C4-2B (cell line): ENCODE measurements at regions not wholly inside any gene's neighbourhood (a gene's known extent, or its start where the extent isn't known, plus 50 kb on each side); places are given as distances from the start of the nearest gene placed in this dataset.
A peak's percentile ranks its signal among the peaks of the same experiment; 100 is the strongest.

Source experiments
- CTCF ChIP-seq: fragments of 450-650 bp; conservative IDR thresholded peaks from 2 replicates; pipeline ENCODE4 v1.5.1; 2017; ENCODE audit warnings: mild to moderate bottlenecking
- ZFX ChIP-seq: fragments of 450-650 bp; IDR thresholded peaks from 2 replicates; pipeline ENCODE4 v1.6.1; 2017

DNA sequence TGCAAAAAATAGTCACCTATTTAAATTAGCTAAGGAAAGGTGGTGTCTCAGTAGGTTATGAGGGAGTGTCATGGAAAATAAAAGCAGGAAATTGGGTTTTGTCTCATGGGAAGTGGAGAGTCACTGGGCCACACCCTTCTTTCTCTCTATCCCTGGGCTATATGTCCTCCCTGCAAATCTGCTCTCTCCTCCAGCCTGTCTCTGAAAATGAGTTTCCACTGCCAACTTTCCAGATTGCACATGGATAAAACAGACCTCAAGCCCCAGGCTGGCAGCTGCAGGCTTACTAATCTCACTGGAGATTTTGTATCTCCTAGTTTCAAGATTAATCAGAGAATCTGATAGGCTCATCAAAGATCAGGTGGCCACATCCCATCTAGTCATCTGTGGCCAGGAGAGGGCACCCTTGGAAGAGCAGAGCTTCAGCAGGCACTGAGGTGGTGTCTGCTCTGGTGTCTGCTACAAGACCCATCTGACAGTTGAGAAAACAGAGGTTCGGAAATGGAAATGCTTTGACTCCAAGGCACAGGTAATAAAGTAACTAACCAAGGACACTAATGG is 178.9 kb downstream of the MSX2 start:
- TF ChIP-seq CTCF = peak; percentile 25
- no peak for TF ChIP-seq ZFX
